COR-L47 (cell line): ENCODE measurements at regions not wholly inside any gene's neighbourhood (a gene's known extent, or its start where the extent isn't known, plus 50 kb on each side); places are given as distances from the start of the nearest gene placed in this dataset.

Experiments
- DNase-seq: peaks from one replicate; lab custom pipeline; 2025; lab: John Stamatoyannopoulos, UW

DNA sequence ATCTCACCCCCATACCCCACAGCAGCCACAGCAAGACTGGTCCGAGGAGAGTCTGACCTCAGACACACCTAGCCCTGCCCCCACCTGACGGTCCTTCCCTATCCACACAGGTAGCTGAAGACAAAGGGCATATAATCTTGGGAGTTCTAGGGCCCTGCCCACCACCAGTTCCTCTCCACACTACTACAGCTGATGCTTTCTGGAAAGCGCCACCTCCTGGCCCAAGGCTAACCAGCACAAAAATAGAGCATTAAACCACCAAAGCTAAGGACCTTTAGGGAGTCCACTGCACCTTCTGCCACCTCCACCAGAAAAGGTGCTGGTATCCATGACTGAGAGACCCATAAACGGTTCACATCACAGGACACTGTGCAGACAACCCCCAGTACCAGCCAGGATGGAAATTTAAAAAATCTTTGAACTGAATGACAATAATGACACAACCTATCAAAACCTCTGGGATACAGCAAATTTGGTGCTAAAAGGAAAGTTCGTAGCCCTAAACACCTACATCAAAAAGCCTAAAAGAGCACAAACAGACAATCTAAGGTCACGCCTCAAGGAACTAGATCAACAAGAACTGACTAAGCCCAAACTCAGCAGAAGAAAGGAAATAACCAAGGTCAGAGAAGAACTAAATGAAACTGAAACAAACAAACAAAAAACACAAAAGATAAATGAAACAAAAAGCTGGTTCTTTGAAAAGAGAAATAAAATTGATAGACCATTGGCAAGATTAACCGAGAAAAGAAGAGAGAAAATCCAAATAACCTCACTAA, 122.1 kb upstream of the TPRG1 start:
- DNase-seq = no peak

DNA sequence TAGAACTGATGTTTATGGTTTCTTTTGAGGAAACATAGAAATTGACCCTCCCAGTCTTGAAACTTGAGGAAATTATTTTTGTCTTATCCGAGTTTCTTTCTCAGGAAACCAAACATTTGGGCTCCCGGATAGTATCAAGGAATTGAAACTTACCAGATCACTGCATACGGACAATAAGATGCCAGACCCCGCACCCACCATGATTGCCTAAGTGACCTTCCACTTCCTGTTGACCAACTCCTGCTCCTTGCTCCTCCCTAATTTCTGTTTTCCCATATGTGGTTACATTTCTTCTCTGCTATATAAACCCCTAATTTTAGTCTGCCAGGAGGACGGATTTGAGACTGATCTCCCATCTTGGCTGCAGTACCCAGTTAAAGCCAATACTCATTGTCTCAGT, 118.4 kb upstream of the TPRG1 start:
- DNase-seq = no peak

DNA sequence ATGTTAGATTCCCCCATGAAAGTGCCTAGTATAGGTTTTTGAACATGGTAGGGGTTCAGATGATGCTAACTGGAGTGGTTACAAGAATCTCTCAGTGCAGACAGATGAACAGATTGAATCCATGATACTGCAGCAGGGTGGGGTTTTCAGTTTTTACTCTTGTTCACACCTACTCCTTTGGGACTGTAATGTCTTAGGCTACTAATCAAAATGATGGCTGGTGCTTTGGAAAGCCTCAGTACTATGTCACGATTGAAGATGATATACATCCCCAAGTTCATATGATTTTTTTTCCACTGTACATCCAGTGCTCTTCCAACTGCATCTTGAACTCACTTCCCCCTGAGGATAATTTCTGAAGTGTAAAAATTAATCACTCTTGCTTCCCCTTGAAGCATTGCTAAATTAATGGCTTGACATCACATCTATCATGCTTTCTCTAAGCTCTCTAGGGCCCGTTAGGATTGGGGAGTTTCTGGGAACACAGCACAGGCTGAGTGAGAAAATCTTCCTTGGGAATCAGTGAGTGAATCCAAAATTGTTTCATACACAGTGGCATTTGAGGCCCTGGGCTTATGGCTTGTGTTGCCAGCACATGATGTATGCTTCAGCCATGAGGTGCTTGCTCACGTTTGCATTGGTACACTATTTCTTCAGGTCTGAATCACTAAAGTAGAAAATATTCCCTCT, 115.0 kb upstream of the TPRG1 start:
- DNase-seq = no peak

DNA sequence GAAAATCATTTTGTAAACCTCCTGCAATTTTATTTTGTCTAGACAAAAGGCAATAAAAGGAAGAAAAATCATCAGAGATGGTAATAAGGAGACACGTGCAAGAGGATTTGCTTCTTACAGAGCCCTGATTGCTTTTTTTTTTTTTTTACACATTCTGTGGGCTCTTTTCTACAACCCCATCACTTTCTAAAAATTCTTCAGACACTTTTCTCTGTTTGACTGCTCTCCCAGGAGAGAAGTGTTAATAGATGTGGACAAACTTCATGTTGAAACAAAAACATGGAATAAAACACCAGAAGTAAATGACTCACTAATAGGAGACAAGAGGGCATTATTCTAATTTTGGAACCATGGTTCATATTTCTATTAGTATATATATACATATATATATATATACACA, 114.4 kb upstream of the TPRG1 start:
- DNase-seq = no peak

DNA sequence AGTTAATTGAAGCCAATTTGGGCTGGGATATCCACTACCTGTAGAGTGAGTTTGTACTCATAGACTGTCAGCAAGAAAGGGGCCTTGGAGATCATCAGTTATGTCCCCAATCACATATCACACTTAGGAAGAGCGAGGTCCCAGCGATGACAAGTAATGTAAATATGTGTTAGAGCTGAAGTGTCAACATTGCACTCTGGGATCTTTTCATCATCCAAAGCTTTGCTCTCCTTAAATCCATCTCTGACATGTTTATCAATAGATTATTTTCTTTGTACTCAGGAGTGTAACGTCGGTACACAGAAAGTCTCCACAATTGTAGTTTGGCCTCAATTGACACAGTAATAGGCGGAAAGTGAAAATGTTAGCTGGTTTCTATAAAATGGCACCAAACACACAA, 113.7 kb upstream of the TPRG1 start:
- no peak for DNase-seq

DNA sequence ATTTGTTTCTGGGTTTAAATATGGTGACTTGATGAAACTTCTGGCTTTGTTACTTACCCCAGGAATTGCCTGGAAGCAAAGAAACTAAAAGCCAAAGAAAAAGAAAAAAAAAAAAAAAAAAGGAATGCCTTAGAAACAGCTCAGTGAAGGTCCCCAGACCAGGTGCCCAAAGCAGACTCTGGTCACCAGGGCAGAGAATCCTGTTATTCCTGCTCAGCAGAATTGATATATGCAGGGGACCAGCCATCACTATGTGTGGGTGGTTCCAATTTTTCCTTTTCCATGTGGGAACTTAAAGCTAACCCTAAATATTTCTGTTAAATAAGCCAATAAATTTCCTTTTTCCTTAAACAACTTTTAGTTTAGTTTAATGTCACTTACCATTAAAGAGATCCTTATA, 100.8 kb upstream of the TPRG1 start:
- no peak for DNase-seq

- no peak for DNase-seq
Observed at GRCh38 chr3:189071446-189071845, 100.3 kb upstream of the TPRG1 start.

DNA sequence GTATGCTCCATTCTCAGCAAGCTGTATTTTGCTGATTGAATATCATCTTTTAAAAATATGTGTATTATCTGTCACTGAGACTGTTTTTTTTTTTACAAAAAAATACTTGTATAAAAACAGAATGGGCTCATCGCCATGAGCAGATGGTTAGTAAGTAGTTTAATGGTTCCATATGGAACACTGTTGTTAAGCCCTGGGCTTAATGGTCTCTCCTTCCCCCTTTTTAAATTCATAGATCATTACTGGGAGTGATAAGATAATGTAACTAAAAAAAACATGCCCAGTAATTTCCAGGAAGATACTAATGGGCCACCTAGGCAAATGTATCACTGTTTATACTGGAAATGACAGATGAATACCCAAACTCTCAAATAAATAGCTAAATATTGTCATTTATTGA, 95.3 kb upstream of the TPRG1 start:
- DNase-seq = no peak

- no peak for DNase-seq
Observed at GRCh38 chr3:189080745-189081144, 91.0 kb upstream of the TPRG1 start.

GRCh38 chr3:189082666-189083427, 88.9 kb upstream of the TPRG1 start:
- DNase-seq = no peak

GRCh38 chr3:189084620-189085019, 87.2 kb upstream of the TPRG1 start:
- DNase-seq = no peak

- no peak for DNase-seq
Observed at GRCh38 chr3:189092547-189092946, 79.2 kb upstream of the TPRG1 start.

DNA sequence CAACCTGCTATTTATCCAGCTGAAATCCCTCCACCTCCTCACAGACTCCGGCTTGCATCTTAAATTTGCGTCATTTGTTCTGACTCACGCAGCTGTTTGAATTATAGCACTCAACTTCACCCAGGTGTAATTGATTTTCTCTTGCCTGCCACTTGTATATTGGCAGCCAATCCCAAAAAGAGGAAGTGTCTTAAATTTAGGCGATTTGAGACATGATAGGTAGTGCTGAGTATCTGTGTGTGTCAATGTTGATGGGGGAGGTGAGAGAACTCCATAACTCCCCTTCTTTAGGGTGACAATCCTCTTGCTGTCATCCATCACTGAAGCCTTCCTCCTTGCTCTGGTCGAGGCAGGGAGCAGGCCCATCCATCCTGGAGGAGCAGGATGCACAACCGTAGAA, 77.2 kb upstream of the TPRG1 start:
- DNase-seq = no peak

DNA sequence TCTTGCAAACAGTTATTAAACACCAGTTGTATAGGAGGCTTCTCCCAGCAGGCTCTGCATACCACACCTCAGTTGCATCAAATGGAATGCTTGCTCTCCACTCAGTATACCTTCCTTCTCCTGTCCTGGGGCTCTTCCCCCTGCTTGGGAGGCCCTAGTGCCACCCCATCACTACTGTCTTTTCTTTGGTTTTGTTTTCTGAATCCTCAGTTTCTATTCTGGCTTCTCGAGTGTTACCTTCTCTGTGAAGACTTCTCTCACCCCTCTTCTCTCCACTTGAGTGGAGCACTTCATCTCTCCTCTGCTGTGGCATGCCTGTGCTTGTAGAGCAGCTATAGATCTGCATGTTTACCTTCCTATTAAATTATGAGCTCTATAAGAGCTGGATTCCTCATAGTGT, 75.7 kb upstream of the TPRG1 start:
- DNase-seq = no peak

DNA sequence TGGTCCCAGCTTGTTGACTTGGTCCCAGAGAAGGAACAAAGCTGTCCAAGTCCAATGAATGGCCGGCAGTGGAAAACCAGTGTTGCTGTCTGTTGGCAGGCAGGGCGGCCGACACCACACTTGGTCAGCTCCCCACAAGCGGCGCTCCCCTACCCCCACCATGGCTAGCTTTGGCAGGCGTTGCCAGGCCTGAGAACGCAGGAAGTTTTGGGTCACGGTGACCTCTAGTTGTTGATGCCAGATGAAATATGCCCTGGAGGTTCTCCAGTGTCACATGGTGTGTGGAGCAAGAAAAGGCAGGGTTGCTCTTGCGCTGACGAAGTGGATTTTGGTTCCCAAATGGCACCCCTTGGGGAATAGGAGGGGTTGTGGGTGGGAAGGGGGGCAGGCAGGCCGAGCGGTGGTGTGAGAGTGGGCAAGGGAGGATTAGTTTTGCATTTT, 72.7 kb upstream of the TPRG1 start:
- no peak for DNase-seq

- no peak for DNase-seq
Observed at GRCh38 chr3:189099505-189100290, 72.1 kb upstream of the TPRG1 start.

- no peak for DNase-seq
Observed at GRCh38 chr3:189100866-189101265, 70.9 kb upstream of the TPRG1 start.

DNA sequence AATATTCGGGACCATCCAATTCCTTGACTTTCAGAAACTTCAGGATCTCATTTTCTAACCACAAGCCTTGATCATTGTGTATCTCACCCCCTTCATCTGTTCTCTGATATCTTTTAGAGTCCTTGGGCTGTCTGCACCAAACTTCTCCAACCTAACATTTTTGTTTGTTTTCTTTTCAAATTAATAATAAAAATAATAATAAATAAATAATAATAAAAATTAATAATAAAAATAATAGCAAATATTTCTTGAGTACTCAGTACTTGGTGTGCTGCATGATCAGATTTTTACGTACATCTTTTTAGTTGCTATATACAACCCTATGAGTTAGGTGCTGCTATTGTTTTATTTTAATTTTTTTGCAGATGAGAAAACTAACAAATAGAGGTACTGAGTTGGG, 70.2 kb upstream of the TPRG1 start:
- no peak for DNase-seq

DNA sequence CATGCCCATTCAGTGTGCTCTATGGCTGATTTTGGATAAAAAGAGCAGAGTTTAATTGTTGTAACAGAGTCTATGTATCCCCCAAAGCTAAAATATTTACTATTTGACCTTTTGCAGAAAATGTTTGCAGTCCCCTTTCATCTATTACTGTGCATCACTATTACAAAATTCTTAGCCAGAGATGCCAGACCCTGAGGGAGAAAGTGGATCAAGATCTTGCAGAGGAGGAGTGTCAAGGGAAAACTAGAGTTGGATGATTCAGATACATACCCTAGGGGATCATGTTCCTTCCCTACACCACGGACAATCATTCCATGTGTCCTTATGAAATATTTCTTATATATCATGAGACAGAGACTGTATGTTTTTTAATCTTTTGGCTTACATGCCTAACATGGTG, 68.6 kb upstream of the TPRG1 start:
- no peak for DNase-seq

DNA sequence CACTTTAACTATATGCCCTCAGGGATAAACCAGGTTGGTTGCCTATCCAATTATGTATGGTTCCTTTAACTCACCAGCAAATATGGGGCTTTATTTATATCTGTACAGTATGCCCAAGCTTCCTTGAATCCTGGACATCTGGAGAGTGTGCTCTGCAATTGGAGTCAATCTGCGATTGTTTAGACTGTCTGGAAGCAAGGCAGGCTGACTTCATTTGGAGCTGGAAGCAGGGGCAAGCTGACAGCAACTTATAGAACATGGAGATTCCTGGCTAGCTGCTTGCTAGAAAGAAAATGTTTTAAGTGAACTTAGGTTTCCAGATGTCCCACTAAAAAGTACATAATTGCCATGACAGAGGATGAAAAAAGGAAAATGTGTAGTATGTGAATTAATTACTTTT, 63.7 kb upstream of the TPRG1 start:
- no peak for DNase-seq

DNA sequence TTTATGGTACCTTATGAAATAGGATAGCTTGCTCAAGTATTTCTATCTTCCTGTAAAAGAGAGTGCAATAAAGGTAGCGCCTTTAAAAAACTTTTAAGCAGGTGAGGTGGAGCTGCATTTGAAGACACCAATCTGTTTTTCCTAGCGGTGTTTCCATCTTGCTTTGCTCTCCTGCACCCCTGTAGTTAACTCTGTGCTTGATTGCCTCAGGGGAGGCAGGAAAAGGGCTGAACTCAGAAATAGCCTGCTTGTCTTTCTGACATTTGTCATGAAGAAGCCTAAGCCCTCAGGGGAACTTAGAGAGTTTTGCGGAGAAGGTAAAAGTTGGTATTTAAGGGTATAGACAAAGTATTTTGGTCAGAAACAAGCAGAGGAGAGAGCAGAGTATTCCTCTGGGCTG, 63.0 kb upstream of the TPRG1 start:
- no peak for DNase-seq

GRCh38 chr3:189109145-189109544, 62.6 kb upstream of the TPRG1 start:
- DNase-seq = no peak
